ENCODE measurements at regions not wholly inside any gene's neighbourhood (a gene's known extent, or its start where the extent isn't known, plus 50 kb on each side); places are given as distances from the start of the nearest gene placed in this dataset.
"Not testable (repeated sequence)": the region's sequence is repeated elsewhere in the genome, so short reads cannot be mapped to it uniquely, and the experiment has no call there.

DNA sequence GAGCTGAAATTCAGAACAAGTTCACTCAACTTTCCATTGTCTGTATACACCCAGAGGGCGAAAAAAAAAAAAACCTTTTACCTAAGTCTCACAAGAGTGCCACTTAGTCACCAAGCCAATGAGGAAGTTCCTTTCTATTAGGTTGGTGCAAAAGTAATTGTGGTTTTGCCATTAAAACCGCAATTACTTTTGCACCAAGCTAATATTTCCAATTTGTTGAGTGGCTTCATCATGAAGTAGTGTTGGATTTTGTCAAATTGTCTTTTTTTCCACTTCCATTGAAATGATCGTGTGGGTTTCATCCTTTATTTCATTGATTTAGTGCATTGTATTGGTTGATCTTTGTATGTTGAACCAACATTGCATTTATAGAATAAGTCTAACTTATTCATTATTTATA lies 253.9 kb downstream of the ZIC4 start:
- no peak for DNase-seq

DNA sequence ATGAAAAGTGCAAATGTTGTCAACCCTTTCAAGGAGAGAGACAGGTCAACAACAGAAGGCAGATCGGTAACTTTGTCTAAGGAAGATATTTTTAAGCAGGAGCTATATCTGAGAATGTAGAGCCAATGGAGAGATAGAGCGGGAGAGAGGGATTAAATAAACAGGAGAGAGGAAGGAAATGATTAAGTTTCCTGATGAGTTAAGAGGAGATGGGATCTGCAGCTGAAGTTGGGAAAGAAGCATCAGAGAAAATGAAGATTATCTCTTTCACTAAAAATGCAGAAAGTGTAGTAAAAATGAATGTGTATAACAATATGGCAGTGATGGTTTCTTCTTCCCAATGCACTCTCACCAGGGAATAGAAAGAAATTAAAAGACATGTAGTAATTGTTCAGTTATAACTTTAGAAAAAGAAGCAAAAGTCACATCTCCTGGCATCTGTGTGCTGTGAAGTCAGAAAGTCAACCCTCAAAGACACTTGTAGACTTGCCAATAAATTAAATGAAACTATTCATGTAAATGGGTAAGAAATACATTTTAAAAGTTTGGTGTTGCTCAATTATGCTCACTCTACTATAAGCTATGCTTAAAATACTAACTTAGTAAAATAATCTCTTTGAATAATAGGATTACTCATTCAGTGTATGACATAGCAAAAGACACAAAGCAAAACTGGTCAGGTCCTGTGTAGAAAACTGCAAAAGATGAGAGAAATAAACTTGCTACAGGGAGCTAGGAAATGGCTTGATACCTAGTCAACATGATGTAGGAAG lies 264.6 kb downstream of the ZIC4 start:
- no peak for DNase-seq

DNA sequence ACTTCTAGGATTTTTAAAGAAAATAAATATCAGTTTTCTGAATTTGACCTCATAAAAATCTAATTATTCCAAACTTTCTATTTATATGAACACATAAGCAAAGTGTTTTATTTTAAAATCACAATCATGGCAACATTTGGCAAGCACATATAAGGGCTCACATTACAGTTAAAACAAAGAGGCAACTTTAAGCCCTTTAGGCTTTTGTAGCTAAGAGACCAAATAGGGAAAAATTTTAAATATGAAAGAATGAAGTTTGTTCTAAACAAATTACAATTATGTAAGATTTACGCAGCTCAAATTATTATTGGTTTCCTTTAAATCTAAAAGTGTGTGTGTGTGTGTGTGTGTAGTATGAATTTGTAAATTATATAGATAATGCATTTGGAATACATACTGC lies 267.0 kb downstream of the ZIC4 start:
- no peak for DNase-seq

DNA sequence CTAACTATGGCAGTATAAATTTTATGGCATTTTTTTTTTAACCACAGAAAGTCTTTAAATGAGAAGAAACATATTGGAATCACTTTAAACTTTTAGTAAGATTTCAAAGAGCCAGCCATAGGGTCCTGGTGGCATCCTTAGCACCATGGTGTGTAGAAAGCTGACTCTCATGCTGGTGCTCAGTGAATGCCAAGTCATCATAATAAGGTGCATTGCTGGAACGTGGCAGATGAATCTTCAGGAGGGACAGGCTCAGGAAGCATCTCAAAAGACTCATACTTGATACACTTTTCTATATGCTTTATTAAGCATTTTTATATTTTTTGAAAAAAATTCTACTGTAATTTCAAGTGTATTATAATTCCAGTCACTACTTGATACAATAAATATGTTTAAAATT lies 274.2 kb downstream of the ZIC4 start:
- DNase-seq = no peak

DNA sequence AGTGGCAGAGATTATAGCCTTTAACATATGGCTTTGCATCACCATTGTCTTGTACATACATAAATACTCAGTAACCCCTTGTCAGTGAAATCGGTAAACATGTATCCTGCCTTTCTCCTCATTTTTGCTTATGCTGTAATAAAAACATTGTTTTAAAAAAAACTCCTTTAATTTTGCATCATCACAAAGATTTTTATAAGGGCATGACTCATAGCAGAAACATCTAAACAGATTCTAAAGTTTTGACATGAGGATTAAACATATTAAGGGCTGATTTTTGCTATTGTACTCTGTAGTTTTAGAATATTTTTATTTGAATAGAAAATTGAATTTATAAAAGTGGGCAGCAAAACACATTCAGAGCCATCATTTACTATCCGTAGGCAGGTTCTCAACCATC lies 275.9 kb downstream of the ZIC4 start:
- DNase-seq = no peak

- no peak for DNase-seq
Measured at GRCh38 chr3:147129665-147130064, 276.7 kb downstream of the ZIC4 start.

GRCh38 chr3:147122350-147122749 lies 284.0 kb downstream of the ZIC4 start:
- DNase-seq = no peak

DNA sequence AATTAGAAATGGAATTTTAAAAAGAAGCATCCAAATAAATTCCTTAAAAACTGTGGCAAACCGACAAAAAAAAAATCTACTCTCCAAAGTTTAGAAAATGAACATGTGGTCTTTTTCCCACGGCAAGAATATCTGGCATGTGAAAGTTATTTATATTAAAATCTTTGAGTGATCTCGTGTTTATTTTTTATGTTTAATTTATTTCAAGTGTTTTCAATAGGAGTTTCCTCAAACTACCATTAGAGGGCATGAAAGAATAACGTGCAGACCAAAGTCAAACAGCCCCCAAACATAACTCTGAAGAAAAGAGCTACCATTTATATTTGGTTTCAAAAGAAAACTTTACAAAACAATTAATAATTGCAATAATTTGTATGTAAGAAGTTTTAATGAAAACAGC lies 286.4 kb downstream of the ZIC4 start:
- DNase-seq = peak; percentile 26

GRCh38 chr3:147119346-147119745 lies 287.0 kb downstream of the ZIC4 start:
- DNase-seq = no peak

- no peak for DNase-seq
Measured at GRCh38 chr3:147118611-147119010, 287.7 kb downstream of the ZIC4 start.

DNA sequence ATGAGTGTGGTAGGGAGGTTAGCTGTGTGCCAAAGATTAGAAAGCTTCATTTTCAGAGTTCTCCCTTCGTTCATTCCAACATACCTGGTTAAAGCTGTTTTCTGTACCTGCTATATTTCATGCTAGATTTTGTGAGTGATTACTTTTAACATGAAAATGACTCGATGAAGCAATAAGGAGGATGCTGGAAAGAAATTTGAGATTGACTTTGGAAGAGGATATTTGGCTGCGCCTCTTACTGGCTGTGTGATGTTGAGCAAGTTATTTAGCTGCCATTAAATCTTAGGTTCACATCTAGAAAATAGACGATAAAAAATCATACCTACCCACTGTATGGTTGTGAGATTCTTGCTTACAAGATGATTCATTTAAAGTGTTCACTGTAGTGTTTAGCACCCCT lies 288.7 kb downstream of the ZIC4 start:
- DNase-seq = no peak

- DNase-seq = no peak
Measured at GRCh38 chr3:147113293-147114044, 292.9 kb downstream of the ZIC4 start.

- DNase-seq = no peak
Measured at GRCh38 chr3:147099076-147099475, 307.3 kb downstream of the ZIC4 start.

DNA sequence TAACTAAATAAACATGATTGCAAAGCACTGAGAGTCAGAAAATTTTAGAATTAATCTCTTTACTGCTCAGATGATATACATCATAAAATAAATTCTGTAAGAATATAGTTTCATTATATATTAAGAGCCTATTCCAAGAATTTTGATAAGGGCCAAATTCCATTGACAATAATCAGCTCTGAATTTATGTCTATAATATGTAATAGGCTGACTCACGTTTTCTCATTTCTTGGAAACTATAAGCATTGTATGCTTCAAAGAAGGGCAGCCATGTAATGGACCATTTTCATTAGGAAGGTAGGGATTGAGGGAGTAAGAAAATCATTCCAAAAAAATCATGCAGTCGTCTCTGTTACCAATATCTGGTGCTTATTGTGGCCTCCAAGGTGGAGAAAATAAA lies 315.9 kb downstream of the ZIC4 start:
- no peak for DNase-seq

- no peak for DNase-seq
Measured at GRCh38 chr3:147089286-147089685, 317.1 kb downstream of the ZIC4 start.

DNA sequence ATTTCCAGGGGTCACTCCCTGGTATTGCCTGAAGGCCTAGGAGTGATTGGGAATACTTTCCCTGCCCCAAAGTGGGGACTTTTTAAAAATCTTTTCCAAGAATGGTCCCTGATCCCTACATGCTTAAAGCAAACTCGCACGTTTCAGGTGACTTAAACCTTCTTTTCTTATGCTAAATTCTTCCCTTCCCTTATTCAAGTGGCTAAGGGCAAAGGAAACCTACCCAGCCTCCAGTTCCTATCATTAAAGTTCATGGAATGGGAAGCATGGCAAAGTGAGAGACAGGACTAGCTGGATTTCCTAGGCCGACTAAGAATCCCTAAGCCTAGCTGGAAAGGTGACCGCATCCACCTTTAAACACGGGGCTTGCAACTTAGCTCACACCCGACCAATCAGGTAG lies 346.8 kb downstream of the ZIC4 start:
- DNase-seq = not testable (repeated sequence)

GRCh38 chr3:147049821-147050220 lies 356.5 kb downstream of the ZIC4 start:
- DNase-seq = no peak

DNA sequence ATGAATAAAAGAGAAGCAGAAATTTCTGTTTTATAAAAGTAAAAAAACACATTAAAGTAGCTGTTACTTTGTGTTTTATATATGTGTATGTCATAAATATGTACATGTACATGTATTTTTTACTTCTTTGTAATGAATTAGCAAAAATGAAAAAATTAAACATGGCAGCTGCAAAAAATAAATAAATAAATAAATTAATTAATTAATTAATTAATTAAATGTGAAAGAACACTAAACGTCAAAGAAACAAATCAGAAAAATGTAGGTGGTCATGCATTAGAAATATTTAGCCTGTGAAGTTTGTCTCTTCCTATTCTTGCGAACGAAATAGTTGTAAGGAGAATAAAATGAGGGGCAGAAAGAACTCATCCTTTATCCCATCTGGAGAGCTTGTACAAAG lies 357.0 kb downstream of the ZIC4 start:
- no peak for DNase-seq

DNA sequence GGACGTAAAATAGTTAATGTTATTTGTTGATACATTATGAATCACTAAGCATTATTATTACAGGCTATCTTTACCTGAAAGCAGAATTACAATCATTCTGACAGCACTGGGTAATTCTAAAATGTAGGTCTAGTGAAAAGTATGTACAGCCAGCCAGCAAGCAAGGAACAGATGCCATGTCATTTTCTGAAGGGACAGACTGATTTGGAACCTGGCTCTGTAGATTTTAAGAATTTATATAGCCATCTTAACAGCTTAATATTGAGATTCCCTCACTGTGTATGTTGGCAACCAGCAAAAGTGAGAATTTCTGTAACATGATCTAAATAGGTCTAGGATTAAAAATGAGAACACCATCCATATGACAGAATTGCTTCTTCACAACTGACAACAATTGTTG lies 359.4 kb downstream of the ZIC4 start:
- no peak for DNase-seq

- no peak for DNase-seq
Measured at GRCh38 chr3:147038481-147038880, 367.9 kb downstream of the ZIC4 start.

DNA sequence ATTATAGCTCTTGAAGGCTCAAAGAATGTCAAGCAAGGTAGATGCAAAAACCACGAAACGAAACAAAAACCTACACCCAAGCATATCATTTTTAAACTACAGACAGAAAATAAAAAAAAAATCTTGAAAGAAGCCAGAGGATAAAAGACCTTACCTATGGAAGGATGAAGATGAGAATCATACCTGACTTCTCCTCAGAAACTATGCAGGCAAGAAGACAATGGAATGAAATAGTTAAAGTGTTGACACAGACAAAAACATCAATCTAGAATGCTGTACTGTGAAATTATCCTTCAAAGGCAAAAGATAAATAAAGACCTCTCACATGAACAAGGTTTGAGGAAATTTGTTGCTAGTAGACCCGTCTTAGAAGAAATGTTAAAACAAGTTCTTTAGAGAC lies 372.0 kb downstream of the ZIC4 start:
- no peak for DNase-seq

- DNase-seq = no peak
Measured at GRCh38 chr3:147030274-147030673, 376.1 kb downstream of the ZIC4 start.

GRCh38 chr3:147015334-147015733 lies 391.0 kb downstream of the ZIC4 start:
- DNase-seq = no peak

DNA sequence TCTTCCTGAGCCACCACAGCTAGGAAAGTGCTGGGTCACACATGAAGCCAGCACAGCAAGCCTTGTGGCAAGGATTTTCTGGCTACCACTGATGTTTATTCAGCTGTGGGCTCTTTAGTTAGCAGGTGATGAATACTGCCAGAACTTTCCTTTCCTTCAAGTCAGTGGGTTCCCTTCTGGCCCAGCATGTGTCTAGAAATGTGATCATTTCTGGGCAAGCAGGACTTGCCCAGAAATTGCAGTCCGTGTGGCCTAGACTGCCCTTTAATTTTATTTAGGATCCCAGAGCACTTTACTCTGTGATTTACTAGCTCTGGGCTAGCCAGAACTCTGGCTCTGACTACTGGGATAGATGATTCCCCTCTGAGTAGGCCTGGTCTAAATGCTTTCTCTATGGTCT lies 397.5 kb downstream of the ZIC4 start:
- no peak for DNase-seq

GRCh38 chr3:147008458-147008857 lies 397.9 kb downstream of the ZIC4 start:
- no peak for DNase-seq

Data from NCI-H1105 (cell line).